ELR (cell line): ENCODE measurements at regions not wholly inside any gene's neighbourhood (a gene's known extent, or its start where the extent isn't known, plus 50 kb on each side); places are given as distances from the start of the nearest gene placed in this dataset.
A peak's percentile ranks its signal among the peaks of the same experiment; 100 is the strongest.

Experiments used
- DNase-seq: peaks from one replicate; pipeline ENCODE4 v3.0.0-alpha.2; 2015; ENCODE audit warnings: low read depth

DNA sequence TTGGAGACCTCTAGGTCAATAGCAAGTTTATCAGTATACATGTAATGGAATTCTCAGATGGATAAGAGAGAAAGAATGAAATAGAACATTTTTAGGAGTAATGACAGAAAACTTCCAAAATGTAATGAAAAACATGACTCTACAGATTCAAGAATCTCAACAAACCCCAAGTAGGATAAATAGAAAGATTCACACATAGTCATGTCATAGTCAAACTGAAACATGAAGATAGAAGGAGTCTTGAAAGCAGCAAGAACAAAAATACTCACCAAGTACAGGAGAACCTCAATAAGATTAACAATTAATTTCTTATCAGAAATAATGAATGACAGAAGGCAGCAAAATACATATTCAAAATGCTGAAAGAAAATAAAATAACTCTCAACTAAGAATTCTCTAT lies 164.5 kb downstream of the SPATA31D1 start:
- no peak for DNase-seq

GRCh38 chr9:82154573-82154972 lies 166.0 kb downstream of the SPATA31D1 start:
- DNase-seq = no peak

GRCh38 chr9:82161876-82162275 lies 173.3 kb downstream of the SPATA31D1 start:
- no peak for DNase-seq

DNA sequence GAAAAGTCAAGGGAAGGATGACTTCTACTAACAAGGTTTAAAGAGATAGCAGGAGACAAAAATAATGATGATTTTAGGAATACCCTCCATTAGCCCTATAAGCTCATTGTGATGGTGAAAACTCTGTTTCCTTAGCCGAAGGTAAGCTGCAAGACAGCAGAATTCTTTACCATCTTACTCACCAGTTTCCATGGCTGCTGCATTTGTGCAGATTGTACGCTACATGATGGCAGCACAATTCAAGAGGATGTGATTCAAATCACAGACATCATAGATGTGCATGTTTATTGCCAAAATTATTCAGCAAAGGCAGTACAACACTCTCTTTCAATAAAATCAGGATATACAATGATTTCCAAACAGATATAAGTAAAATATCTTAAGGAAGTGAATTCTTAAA lies 175.6 kb downstream of the SPATA31D1 start:
- DNase-seq = no peak

GRCh38 chr9:82167296-82167695 lies 178.7 kb downstream of the SPATA31D1 start:
- DNase-seq = no peak

GRCh38 chr9:82168585-82168984 lies 180.0 kb downstream of the SPATA31D1 start:
- DNase-seq = no peak

GRCh38 chr9:82170866-82171265 lies 182.3 kb downstream of the SPATA31D1 start:
- DNase-seq = no peak

DNA sequence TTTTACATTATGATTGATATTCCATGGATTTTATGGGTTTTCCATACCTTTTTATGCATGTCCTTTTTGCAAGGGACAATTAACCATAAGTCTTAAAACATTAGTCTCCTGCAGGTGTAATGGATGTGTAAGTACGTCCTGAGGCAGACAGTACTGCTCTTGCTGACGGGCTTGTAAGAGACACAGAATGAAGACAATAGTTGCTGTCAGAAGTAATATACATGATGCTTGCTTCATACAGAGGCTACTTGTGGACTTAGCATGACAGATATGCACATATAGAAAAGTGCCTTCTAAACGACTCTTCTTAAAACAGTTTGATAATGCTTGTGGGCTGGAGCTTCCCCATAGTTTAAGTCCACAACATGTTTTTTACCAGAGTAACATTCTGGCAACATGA lies 182.7 kb downstream of the SPATA31D1 start:
- no peak for DNase-seq

DNA sequence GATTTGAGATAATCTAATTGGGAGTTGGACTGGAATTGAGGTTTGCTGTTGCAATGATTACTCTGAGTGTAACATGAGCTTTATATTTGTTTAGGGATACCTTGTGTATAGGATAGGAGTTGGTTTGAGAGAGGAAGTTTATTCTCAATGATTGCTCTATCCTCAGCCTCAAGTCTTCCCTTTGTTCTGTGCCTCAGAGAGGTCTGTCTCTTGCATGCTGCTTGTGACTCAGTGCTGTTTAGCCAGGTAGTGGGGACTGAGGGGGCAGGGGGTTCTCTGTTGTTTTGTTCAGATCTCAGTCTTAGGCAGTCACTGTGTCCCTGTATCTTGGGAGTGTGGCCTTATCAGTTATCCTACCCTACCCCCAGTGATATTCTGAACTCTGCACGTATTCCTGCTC lies 192.1 kb downstream of the SPATA31D1 start:
- DNase-seq = no peak

DNA sequence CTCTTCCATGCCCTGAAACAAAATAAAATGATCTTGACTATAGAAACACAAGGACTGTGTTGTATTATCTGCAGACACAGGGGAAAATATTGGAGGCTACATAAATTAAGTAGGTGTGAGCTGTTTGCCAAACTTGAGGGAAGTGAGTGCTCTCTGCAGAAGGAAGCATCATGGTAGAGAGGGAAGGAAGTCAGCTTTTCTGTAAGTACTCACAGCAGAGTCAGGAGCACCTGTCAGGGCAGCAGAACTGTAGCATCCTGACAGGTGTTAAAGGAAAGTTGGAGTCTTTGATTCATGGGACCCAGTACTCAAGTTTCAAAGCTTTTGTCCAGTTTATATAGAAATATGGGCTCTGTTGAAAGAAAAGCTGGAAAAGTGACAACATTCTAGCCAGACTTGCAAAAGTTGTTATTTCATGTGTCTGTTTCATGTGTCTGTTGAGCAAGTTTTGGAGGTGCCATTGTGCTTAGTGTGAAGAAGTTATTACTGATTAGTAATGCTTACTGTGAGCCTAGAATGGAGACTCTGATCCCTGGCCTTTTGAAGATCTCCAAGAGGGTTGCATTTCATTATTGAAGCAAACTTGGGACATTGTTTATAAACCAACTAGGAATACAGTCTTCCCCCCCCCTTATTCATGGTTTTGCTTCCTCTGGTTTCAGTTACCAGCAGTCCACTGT lies 194.7 kb downstream of the SPATA31D1 start:
- DNase-seq = no peak

DNA sequence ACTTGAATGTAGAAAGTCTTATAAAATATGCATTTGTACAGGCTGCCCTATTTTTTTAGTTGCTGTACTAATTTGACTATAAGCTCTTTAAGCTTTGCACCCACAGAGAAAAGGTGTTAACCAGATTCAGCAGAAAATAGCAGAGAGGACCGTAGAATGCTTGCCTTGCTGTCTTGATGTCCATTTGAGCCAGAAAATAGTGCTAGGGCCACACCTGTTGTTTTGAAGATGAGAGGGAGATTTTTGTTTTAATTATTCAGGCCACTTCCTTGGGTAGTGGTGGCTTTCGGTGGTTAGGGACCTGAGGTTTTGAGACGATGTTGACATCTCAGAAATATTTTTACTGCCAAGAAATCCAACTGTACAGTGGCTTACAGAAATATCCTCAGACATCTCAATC lies 196.0 kb downstream of the SPATA31D1 start:
- no peak for DNase-seq

GRCh38 chr9:82188817-82189216 lies 200.2 kb downstream of the SPATA31D1 start:
- no peak for DNase-seq

- DNase-seq = no peak
Observed at GRCh38 chr9:82191082-82191770, 202.7 kb downstream of the SPATA31D1 start.

DNA sequence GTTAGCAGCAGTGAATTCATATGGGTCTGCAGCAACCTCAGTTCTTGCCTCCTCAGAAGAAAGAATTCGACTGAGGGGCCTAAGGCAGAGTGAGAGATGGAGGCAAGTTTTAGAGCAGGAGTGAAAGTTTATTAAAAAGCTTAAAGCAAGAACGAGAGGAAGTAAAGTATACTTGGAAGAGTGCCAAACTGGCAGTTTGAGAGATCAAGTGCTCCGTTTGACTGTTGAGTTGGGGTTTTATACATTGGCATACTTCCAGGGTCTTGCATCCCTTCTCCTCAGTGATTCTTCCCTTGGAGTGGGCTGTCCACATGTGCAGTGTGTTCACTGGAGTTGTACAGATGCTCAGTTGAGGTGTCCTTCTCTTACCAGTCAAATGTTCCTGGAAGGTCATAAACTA lies 203.6 kb downstream of the SPATA31D1 start:
- no peak for DNase-seq

- no peak for DNase-seq
Observed at GRCh38 chr9:82196622-82197441, 208.3 kb downstream of the SPATA31D1 start.

- DNase-seq = no peak
Observed at GRCh38 chr9:82201196-82201595, 212.6 kb downstream of the SPATA31D1 start.

GRCh38 chr9:82202808-82203207 lies 214.2 kb downstream of the SPATA31D1 start:
- DNase-seq = peak; percentile 10

- DNase-seq = peak; percentile 20
Observed at GRCh38 chr9:82206490-82206889, 217.9 kb downstream of the SPATA31D1 start.

GRCh38 chr9:82206946-82207345 lies 218.4 kb downstream of the SPATA31D1 start:
- DNase-seq = no peak

GRCh38 chr9:82208741-82209450 lies 220.3 kb downstream of the SPATA31D1 start:
- DNase-seq = peak; percentile 0

GRCh38 chr9:82209797-82210470 lies 221.4 kb downstream of the SPATA31D1 start:
- no peak for DNase-seq

DNA sequence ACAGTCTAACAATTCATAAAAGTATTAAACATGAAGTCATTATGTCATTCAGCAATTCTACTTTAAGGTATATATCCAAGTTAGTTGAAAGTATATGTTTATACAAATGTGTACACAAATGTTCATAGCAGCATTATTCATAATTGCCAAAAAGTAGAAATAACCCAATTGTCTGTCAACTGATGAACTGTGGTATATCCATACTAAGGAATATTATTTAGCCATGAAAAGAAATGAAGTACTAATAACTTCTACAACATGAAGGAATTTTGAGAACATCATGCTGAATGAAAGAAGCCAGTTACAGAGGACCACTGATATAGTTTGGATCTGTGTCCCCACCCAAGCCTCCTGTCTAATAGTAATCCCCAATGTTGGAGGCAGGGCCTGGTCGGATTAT lies 224.3 kb downstream of the SPATA31D1 start:
- no peak for DNase-seq
